GM12878 (cell line): ENCODE measurements at regions not wholly inside any gene's neighbourhood (a gene's known extent, or its start where the extent isn't known, plus 50 kb on each side); places are given as distances from the start of the nearest gene placed in this dataset.

Source experiments
- ATAC-seq: fragments of 200-7000 bp; cut with Tn5 transposase; 3 replicates; pipeline ENCODE4 v1.9.1; 2020; ENCODE audit warnings: mild to moderate bottlenecking, moderate library complexity
- BruUV-seq: library from RNA; stranded (reverse); fragments of 400-500 nt; replicated peaks from 2 replicates; lab custom pipeline; 2021; lab: Mats Ljungman, UMichigan
- CTCF ChIA-PET: fragments of 300-600 bp; sonication (Branson Sonifier 250); formaldehyde crosslinking; extraction: SDS; loops from one replicate; lab custom pipeline; 2021; ENCODE audit warnings: inconsistent platforms; lab: Yijun Ruan, JAX
- POLR2A ChIA-PET: fragments of 350-600 bp; formaldehyde crosslinking; extraction: SDS; loops from one replicate; lab custom pipeline; 2021; ENCODE audit warnings: inconsistent platforms; lab: Charles Lee
- RAD21 ChIA-PET: fragments of 300-600 bp; sonication (Branson Sonifier 250); formaldehyde crosslinking; loops from one replicate; lab custom pipeline; 2023; ENCODE audit warnings: antibody characterized with exemption; ENCODE audit not compliant: unreplicated experiment; lab: Charles Lee
- SMC1A ChIA-PET: fragments of 300-600 bp; sonication (Branson Sonifier 250); formaldehyde crosslinking; loops from one replicate; lab custom pipeline; 2023; ENCODE audit not compliant: unreplicated experiment, uncharacterized antibody; lab: Charles Lee
- DNase-seq: peaks from one replicate; pipeline ENCODE4 v3.0.0-alpha.2; 2011; ENCODE audit warnings: low read depth, low spot score
- FAIRE-seq: peaks from 3 replicates; lab custom pipeline; 2011; peaks lifted over from hg19 to GRCh38; lab: Jason Lieb, UNC
- H2AFZ ChIP-seq: 2 replicates; pipeline ENCODE4 v1.6.0; 2011; ENCODE audit warnings: low read depth, low read length, control low read depth; ENCODE audit not compliant: control insufficient read depth
- H3K27ac ChIP-seq: 2 replicates; pipeline ENCODE4 v1.5.1; 2011; ENCODE audit warnings: control low read depth; ENCODE audit not compliant: control insufficient read depth, insufficient read depth
- H3K27me3 ChIP-seq, 2 experiments: replicated peaks in 1 of 2; 2 replicates each; pipeline versions ENCODE4 v1.6.0 to v1.6.1; 2011; ENCODE audit warnings: low read length in 1 of 2; ENCODE audit not compliant: control insufficient read depth in 2 of 2, insufficient read depth in 2 of 2
- H3K36me3 ChIP-seq, 2 experiments: 2 replicates each; pipeline ENCODE4 v1.5.1; 2011; ENCODE audit warnings: low read length in 1 of 2; ENCODE audit not compliant: control insufficient read depth in 2 of 2, insufficient read depth in 2 of 2
- H3K4me1 ChIP-seq: 2 replicates; pipeline ENCODE4 v1.6.1; 2011; ENCODE audit warnings: mild to moderate bottlenecking, low read length, moderate library complexity, mixed read lengths; ENCODE audit not compliant: control insufficient read depth, insufficient read depth
- H3K4me2 ChIP-seq: 2 replicates; pipeline ENCODE4 v1.6.0; 2011; ENCODE audit warnings: control low read depth; ENCODE audit not compliant: control insufficient read depth, insufficient read depth
- H3K4me3 ChIP-seq: fragments of 200-600 bp; sonication (generic); 2 replicates; pipeline ENCODE4 v1.5.1; 2016
- H3K79me2 ChIP-seq: 2 replicates; pipeline ENCODE4 v1.6.0; 2011; ENCODE audit warnings: low read length; ENCODE audit not compliant: control insufficient read depth, insufficient read depth
- H3K9ac ChIP-seq: 2 replicates; pipeline ENCODE4 v1.8.0; 2011; ENCODE audit warnings: low read length, control low read depth, mixed read lengths; ENCODE audit not compliant: control insufficient read depth, insufficient read depth
- H3K9me3 ChIP-seq: replicated peaks from 3 replicates; pipeline ENCODE4 v1.5.1; 2011; ENCODE audit warnings: mild to moderate bottlenecking, low read length; ENCODE audit not compliant: control insufficient read depth, insufficient read depth
- H4K20me1 ChIP-seq: 2 replicates; pipeline ENCODE4 v1.6.0; 2011; ENCODE audit not compliant: control insufficient read depth, insufficient read depth
- ATF7 ChIP-seq: fragments of 450-650 bp; IDR thresholded peaks from 2 replicates; pipeline ENCODE4 v1.6.1; 2016; ENCODE audit warnings: low read depth, mild to moderate bottlenecking
- BACH1 ChIP-seq: fragments of 450-650 bp; IDR thresholded peaks from 2 replicates; pipeline ENCODE4 v1.6.1; 2017; ENCODE audit warnings: mild to moderate bottlenecking, borderline replicate concordance
- KDM1A ChIP-seq: fragments of 200-600 bp; sonication (generic); IDR thresholded peaks from 2 replicates; pipeline ENCODE4 v1.6.1; 2016; ENCODE audit warnings: borderline replicate concordance
- KLF5 ChIP-seq: fragments of 450-650 bp; IDR thresholded peaks from 2 replicates; pipeline ENCODE4 v1.6.1; 2014; ENCODE audit warnings: mild to moderate bottlenecking; ENCODE audit not compliant: partially characterized antibody
- NR2C1 ChIP-seq: fragments of 450-650 bp; IDR thresholded peaks from 2 replicates; pipeline ENCODE4 v1.6.1; 2017; ENCODE audit warnings: antibody characterized with exemption, mild to moderate bottlenecking, moderate library complexity
- TCF12 ChIP-seq: IDR thresholded peaks from 2 replicates; pipeline ENCODE4 v1.6.1; 2011; ENCODE audit warnings: low read depth, mild to moderate bottlenecking, low read length
- ZNF24 ChIP-seq: fragments of 450-650 bp; IDR thresholded peaks from 2 replicates; pipeline ENCODE4 v1.6.1; 2017; ENCODE audit warnings: antibody characterized with exemption, mild to moderate bottlenecking
- ZNF384 ChIP-seq: IDR thresholded peaks from 2 replicates; pipeline ENCODE4 v1.6.1; 2012; ENCODE audit warnings: low read depth, mild to moderate bottlenecking, low read length, improper control_type of control experiment, borderline replicate concordance
- WGBS: methylation state at CpG from one replicate; pipeline ENCODE4 v1.1.6; 2016; ENCODE audit warnings: low lambda C conversion rate; ENCODE audit not compliant: insufficient replicate concordance, insufficient coverage; ENCODE audit errors: missing lambda C conversion rate; 5-methylcytosine and 5-hydroxymethylcytosine counted together
- in situ Hi-C: fragments of 300-500 bp; cut with MboI; formaldehyde crosslinking; loops from 9 replicates; pipeline ENCODE4 v1.14.3; 2018; ENCODE audit warnings: mixed read lengths
- intact Hi-C: fragments of 100-400 bp; cut with micrococcal nuclease; formaldehyde crosslinking; loops from one replicate; pipeline ENCODE4 v1.14.2; 2022; ENCODE audit not compliant: unreplicated experiment
- TF ChIP-seq, protein P1 (sequence below): IDR thresholded peaks from 2 replicates; pipeline ENCODE4 v1.6.1; 2012; ENCODE audit warnings: improper control_type of control experiment, low read depth, low read length; ENCODE audit not compliant: insufficient replicate concordance
- TF ChIP-seq, protein P2 (sequence below): IDR thresholded peaks from 2 replicates; pipeline ENCODE4 v1.6.1; 2012; ENCODE audit warnings: low read length, inconsistent platforms

GRCh38 chr16:16915771-16916170, 536.8 kb downstream of the NPIPA7 start:
- in situ Hi-C loops (no loop called here), intact Hi-C loops (no loop called here)
- no peak overlapping the region for H2AFZ ChIP-seq
- CTCF ChIA-PET = no interaction called here
- H3K4me3 ChIP-seq = no peak overlapping the region
- SMC1A ChIA-PET = interaction anchor here (1.1 kb wide), 1 partner anchor 8 kb away, joined by 4 read pairs; no protein-coding TSS in a partner anchor
- no peak overlapping the region for H3K9ac ChIP-seq
- H3K27me3 ChIP-seq = peaks cover 0 to 2% of the 10 kb centered on the region in 2 experiments; a peak in 1 of 4 replicates
- no peak for TF ChIP-seq KLF5
- no peak for TF ChIP-seq ZNF384
- no peak for TF ChIP-seq BACH1
- TF ChIP-seq ATF7 = no peak
- TF ChIP-seq, protein P1, sequence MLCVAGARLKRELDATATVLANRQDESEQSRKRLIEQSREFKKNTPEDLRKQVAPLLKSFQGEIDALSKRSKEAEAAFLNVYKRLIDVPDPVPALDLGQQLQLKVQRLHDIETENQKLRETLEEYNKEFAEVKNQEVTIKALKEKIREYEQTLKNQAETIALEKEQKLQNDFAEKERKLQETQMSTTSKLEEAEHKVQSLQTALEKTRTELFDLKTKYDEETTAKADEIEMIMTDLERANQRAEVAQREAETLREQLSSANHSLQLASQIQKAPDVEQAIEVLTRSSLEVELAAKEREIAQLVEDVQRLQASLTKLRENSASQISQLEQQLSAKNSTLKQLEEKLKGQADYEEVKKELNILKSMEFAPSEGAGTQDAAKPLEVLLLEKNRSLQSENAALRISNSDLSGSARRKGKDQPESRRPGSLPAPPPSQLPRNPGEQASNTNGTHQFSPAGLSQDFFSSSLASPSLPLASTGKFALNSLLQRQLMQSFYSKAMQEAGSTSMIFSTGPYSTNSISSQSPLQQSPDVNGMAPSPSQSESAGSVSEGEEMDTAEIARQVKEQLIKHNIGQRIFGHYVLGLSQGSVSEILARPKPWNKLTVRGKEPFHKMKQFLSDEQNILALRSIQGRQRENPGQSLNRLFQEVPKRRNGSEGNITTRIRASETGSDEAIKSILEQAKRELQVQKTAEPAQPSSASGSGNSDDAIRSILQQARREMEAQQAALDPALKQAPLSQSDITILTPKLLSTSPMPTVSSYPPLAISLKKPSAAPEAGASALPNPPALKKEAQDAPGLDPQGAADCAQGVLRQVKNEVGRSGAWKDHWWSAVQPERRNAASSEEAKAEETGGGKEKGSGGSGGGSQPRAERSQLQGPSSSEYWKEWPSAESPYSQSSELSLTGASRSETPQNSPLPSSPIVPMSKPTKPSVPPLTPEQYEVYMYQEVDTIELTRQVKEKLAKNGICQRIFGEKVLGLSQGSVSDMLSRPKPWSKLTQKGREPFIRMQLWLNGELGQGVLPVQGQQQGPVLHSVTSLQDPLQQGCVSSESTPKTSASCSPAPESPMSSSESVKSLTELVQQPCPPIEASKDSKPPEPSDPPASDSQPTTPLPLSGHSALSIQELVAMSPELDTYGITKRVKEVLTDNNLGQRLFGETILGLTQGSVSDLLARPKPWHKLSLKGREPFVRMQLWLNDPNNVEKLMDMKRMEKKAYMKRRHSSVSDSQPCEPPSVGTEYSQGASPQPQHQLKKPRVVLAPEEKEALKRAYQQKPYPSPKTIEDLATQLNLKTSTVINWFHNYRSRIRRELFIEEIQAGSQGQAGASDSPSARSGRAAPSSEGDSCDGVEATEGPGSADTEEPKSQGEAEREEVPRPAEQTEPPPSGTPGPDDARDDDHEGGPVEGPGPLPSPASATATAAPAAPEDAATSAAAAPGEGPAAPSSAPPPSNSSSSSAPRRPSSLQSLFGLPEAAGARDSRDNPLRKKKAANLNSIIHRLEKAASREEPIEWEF = no peak
- TF ChIP-seq ZNF24 = no peak
- TF ChIP-seq TCF12 = no peak
- TF ChIP-seq, protein P2, sequence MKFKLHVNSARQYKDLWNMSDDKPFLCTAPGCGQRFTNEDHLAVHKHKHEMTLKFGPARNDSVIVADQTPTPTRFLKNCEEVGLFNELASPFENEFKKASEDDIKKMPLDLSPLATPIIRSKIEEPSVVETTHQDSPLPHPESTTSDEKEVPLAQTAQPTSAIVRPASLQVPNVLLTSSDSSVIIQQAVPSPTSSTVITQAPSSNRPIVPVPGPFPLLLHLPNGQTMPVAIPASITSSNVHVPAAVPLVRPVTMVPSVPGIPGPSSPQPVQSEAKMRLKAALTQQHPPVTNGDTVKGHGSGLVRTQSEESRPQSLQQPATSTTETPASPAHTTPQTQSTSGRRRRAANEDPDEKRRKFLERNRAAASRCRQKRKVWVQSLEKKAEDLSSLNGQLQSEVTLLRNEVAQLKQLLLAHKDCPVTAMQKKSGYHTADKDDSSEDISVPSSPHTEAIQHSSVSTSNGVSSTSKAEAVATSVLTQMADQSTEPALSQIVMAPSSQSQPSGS = no peak
- TF ChIP-seq NR2C1 = no peak
- no peak for TF ChIP-seq KDM1A
- FAIRE-seq (no peak), DNase-seq (no peak), ATAC-seq (no peak)
- no peaks in the 10 kb centered on the region for H3K36me3 ChIP-seq
- no peaks in the 10 kb centered on the region for H3K79me2 ChIP-seq
- WGBS = 53% methylated on average over 2 of the region's 3 CpGs
- RAD21 ChIA-PET = no interaction called here
- H3K4me2 ChIP-seq = no peak overlapping the region
- H4K20me1 ChIP-seq = no peaks in the 10 kb centered on the region
- no TSS peak for BruUV-seq
- no peaks in the 10 kb centered on the region for H3K9me3 ChIP-seq
- no peaks in the 10 kb centered on the region for H3K4me1 ChIP-seq
- POLR2A ChIA-PET = no interaction called here
- no peak overlapping the region for H3K27ac ChIP-seq
